IMR-90 (cell line): ENCODE measurements at regions not wholly inside any gene's neighbourhood (a gene's known extent, or its start where the extent isn't known, plus 50 kb on each side); places are given as distances from the start of the nearest gene placed in this dataset.

Experiments used
- BHLHE40 ChIP-seq: fragments of 150-350 bp; IDR thresholded peaks from 2 replicates; pipeline ENCODE4 v1.6.1; 2016; ENCODE audit warnings: mild to moderate bottlenecking, low read depth, low read length
- CHD1 ChIP-seq: IDR thresholded peaks from 2 replicates; pipeline ENCODE4 v1.6.1; 2012; ENCODE audit warnings: low read depth, low read length, improper control_type of control experiment
- MAFK ChIP-seq: IDR thresholded peaks from 2 replicates; pipeline ENCODE4 v1.6.1; 2012; ENCODE audit warnings: low read depth, low read length, improper control_type of control experiment
- MXI1 ChIP-seq: IDR thresholded peaks from 2 replicates; pipeline ENCODE4 v1.6.1; 2012; ENCODE audit warnings: low read depth, mild to moderate bottlenecking, low read length, moderate library complexity, borderline replicate concordance
- POLR2A ChIP-seq: IDR thresholded peaks from 2 replicates; pipeline ENCODE4 v1.6.1; 2012; ENCODE audit warnings: mild to moderate bottlenecking, low read depth, low read length
- RAD21 ChIP-seq: IDR thresholded peaks from 2 replicates; pipeline ENCODE4 v1.6.1; 2012; ENCODE audit warnings: low read length, improper control_type of control experiment
- TF ChIP-seq, protein P1 (sequence below): conservative IDR thresholded peaks from 2 replicates; pipeline ENCODE4 v1.5.1; 2012; ENCODE audit warnings: mild to moderate bottlenecking, low read depth, low read length, improper control_type of control experiment

DNA sequence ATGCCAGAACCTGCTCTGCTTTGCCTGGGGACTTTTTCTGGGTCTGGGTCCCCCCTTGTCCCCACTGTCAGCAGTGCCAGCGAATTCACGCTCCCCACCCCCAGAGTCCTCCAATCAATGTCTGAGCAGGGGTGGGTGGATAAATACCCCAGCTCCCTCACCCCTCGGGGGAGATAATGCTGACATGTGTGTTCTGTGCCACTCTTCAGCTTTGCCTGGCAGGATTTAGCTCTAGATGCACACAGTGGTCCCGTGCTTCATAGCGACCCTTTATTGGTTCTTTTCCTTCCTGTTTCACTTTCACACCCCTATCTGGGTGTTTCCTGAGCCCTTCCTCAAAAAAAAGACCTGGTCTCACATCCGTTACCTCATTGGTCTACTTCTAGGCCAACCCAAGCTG, 277.0 kb downstream of the NPIPA8 start:
- TF ChIP-seq, protein P1, sequence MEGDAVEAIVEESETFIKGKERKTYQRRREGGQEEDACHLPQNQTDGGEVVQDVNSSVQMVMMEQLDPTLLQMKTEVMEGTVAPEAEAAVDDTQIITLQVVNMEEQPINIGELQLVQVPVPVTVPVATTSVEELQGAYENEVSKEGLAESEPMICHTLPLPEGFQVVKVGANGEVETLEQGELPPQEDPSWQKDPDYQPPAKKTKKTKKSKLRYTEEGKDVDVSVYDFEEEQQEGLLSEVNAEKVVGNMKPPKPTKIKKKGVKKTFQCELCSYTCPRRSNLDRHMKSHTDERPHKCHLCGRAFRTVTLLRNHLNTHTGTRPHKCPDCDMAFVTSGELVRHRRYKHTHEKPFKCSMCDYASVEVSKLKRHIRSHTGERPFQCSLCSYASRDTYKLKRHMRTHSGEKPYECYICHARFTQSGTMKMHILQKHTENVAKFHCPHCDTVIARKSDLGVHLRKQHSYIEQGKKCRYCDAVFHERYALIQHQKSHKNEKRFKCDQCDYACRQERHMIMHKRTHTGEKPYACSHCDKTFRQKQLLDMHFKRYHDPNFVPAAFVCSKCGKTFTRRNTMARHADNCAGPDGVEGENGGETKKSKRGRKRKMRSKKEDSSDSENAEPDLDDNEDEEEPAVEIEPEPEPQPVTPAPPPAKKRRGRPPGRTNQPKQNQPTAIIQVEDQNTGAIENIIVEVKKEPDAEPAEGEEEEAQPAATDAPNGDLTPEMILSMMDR: no peak
- TF ChIP-seq RAD21 (no peak), POLR2A (no peak), BHLHE40 (no peak), CHD1 (no peak), MAFK (no peak), MXI1 (no peak)
